AG04450 (cell line): ENCODE measurements at regions not wholly inside any gene's neighbourhood (a gene's known extent, or its start where the extent isn't known, plus 50 kb on each side); places are given as distances from the start of the nearest gene placed in this dataset.
"Not testable (repeated sequence)": the region's sequence is repeated elsewhere in the genome, so short reads cannot be mapped to it uniquely, and the experiment has no call there.

Experiments used
- CTCF ChIA-PET: fragments of 300-600, 350-600 bp; formaldehyde crosslinking; extraction: SDS; loops from one replicate; lab custom pipeline; 2022; ENCODE audit warnings: antibody characterized with exemption, inconsistent platforms; lab: Charles Lee
- POLR2A ChIA-PET: fragments of 350-600 bp; formaldehyde crosslinking; extraction: SDS; loops from one replicate; lab custom pipeline; 2021; ENCODE audit warnings: antibody characterized with exemption, inconsistent platforms; lab: Yijun Ruan, JAX
- DNase-seq: peaks from one replicate; pipeline ENCODE4 v3.0.0-alpha.2; 2011; ENCODE audit warnings: low read depth, low spot score
- H3K27ac ChIP-seq: one replicate; pipeline ENCODE4 v1.5.1; 2012; ENCODE audit warnings: low read depth, low read length, control low read depth
- H3K27me3 ChIP-seq: one replicate; pipeline ENCODE4 v1.6.0; 2012; ENCODE audit warnings: low read length; ENCODE audit not compliant: control insufficient read depth, insufficient read depth
- H3K4me3 ChIP-seq: 2 replicates; pipeline ENCODE4 v1.5.1; 2011; ENCODE audit warnings: mild to moderate bottlenecking, low read depth, low read length, control low read depth
- H3K9me3 ChIP-seq: 2 replicates; pipeline ENCODE4 v1.5.1; 2012; ENCODE audit warnings: low read length; ENCODE audit not compliant: control insufficient read depth, insufficient read depth
- CTCF ChIP-seq: IDR thresholded peaks from 2 replicates; pipeline ENCODE4 v1.5.1; 2011; ENCODE audit warnings: low read depth, low read length, control low read depth, inconsistent platforms

GRCh38 chr1:95534985-95535384, 301.0 kb downstream of the RWDD3 start:
- Histone ChIP-seq H3K9me3 (no peaks in the 10 kb centered on the region), H3K27me3 (no peaks in the 10 kb centered on the region), H3K4me3 (no peak overlapping the region), H3K27ac (no peak overlapping the region)
- POLR2A ChIA-PET = no interaction called here
- no peak for DNase-seq
- TF ChIP-seq CTCF = no peak
- CTCF ChIA-PET = no interaction called here

- H3K9me3 ChIP-seq = no peaks in the 10 kb centered on the region
- no peak overlapping the region for H3K4me3 ChIP-seq
- POLR2A ChIA-PET = no interaction called here
- CTCF ChIA-PET = no interaction called here
- no peaks in the 10 kb centered on the region for H3K27me3 ChIP-seq
- no peak for TF ChIP-seq CTCF
- H3K27ac ChIP-seq = no peak overlapping the region
- DNase-seq = no peak
These were observed 301.6 kb downstream of the RWDD3 start for GRCh38 chr1:95535614-95536013.

- DNase-seq = no peak
- no peak overlapping the region for H3K27ac ChIP-seq
- CTCF ChIA-PET = no interaction called here
- H3K9me3 ChIP-seq = no peaks in the 10 kb centered on the region
- POLR2A ChIA-PET = no interaction called here
- H3K4me3 ChIP-seq = no peak overlapping the region
- no peaks in the 10 kb centered on the region for H3K27me3 ChIP-seq
- TF ChIP-seq CTCF = no peak
These were observed 302.5 kb downstream of the RWDD3 start for GRCh38 chr1:95536501-95536900.

- no peak for DNase-seq
- Histone ChIP-seq H3K27me3 (no peaks in the 10 kb centered on the region), H3K4me3 (no peak overlapping the region), H3K27ac (no peak overlapping the region), H3K9me3 (no peaks in the 10 kb centered on the region)
- CTCF ChIA-PET = no interaction called here
- POLR2A ChIA-PET = no interaction called here
- TF ChIP-seq CTCF = no peak
These were observed 303.2 kb downstream of the RWDD3 start for GRCh38 chr1:95537176-95537575.

GRCh38 chr1:95538242-95538641, 304.2 kb downstream of the RWDD3 start:
- H3K4me3 ChIP-seq, H3K27me3 ChIP-seq, DNase-seq, CTCF ChIA-PET, POLR2A ChIA-PET, H3K9me3 ChIP-seq, H3K27ac ChIP-seq: not testable (repeated sequence)

- ChIA-PET CTCF (interaction anchor here (0.6 kb wide), 1 partner anchor 236 kb away, joined by 4 read pairs; no protein-coding TSS in a partner anchor), POLR2A (no interaction called here)
- no peak for TF ChIP-seq CTCF
- Histone ChIP-seq H3K4me3 (no peak overlapping the region), H3K9me3 (no peaks in the 10 kb centered on the region), H3K27me3 (no peaks in the 10 kb centered on the region), H3K27ac (no peak overlapping the region)
- no peak for DNase-seq
These were observed 308.9 kb downstream of the RWDD3 start for GRCh38 chr1:95542936-95543335.
